ENCODE measurements at regions not wholly inside any gene's neighbourhood (a gene's known extent, or its start where the extent isn't known, plus 50 kb on each side); places are given as distances from the start of the nearest gene placed in this dataset.

GRCh38 chr16:86924537-86924936, 346.2 kb downstream of the FOXL1 start (continued):
- peak; percentile 24; the same call in 1 of the 2 replicates for TF ChIP-seq KLF1 (tag by site-specific recombination; IDR thresholded peaks at IDR 0.05)
- no peak for TF ChIP-seq AEBP2 (tag by site-specific recombination; IDR thresholded peaks at IDR 0.05; ENCODE audit: borderline replicate concordance)
- no peak for TF ChIP-seq SP7 (tag by site-specific recombination; IDR thresholded peaks at IDR 0.05)
- TF ChIP-seq ZNF670 (tag by site-specific recombination; IDR thresholded peaks at IDR 0.05; ENCODE audit: low read depth), result no peak
- no peak for TF ChIP-seq ZNF555 (tag by site-specific recombination; conservative IDR thresholded peaks at IDR 0.05)
- TF ChIP-seq ZSCAN30 (tag by site-specific recombination; IDR thresholded peaks at IDR 0.05), result no peak
- TF ChIP-seq ZFP37 (tag by site-specific recombination; IDR thresholded peaks at IDR 0.05), result no peak
- peak; percentile 49; the same call in 1 of the 2 replicates for TF ChIP-seq ZBTB48 (tag by site-specific recombination; IDR thresholded peaks at IDR 0.05)
- no peak for TF ChIP-seq TSHZ1 (tag by site-specific recombination; IDR thresholded peaks at IDR 0.05; ENCODE audit: borderline replicate concordance)
- no peak for TF ChIP-seq ZSCAN5A (tag by site-specific recombination; IDR thresholded peaks at IDR 0.05)
- no peak for TF ChIP-seq ZBTB49 (tag by site-specific recombination; IDR thresholded peaks at IDR 0.05; ENCODE audit: low read depth)
- TF ChIP-seq PRDM6 (tag by site-specific recombination; IDR thresholded peaks at IDR 0.05), result no peak
- no peak for TF ChIP-seq ZNF341 (tag by site-specific recombination; IDR thresholded peaks at IDR 0.05; ENCODE audit: low read depth)
- TF ChIP-seq ZNF792 (tag by site-specific recombination; IDR thresholded peaks at IDR 0.05), result no peak
- TF ChIP-seq GLI2 (tag by site-specific recombination; IDR thresholded peaks at IDR 0.05; ENCODE audit: borderline replicate concordance, low read depth), result no peak
- TF ChIP-seq ZNF274 (IDR thresholded peaks at IDR 0.05; ENCODE audit: low read length), result no peak
- TF ChIP-seq ZNF274 (tag by site-specific recombination; IDR thresholded peaks at IDR 0.05; ENCODE audit: borderline replicate concordance), result no peak
- peak; percentile 50; the same call in 1 of the 2 replicates for TF ChIP-seq KLF17 (tag by site-specific recombination; IDR thresholded peaks at IDR 0.05)
- no peak for TF ChIP-seq ZSCAN4 (tag by site-specific recombination; IDR thresholded peaks at IDR 0.05)
- TF ChIP-seq ZNF768 (tag by site-specific recombination; IDR thresholded peaks at IDR 0.05), result no peak
